ENCODE measurements at regions not wholly inside any gene's neighbourhood (a gene's known extent, or its start where the extent isn't known, plus 50 kb on each side); places are given as distances from the start of the nearest gene placed in this dataset.
"Not testable (repeated sequence)": the region's sequence is repeated elsewhere in the genome, so short reads cannot be mapped to it uniquely, and the experiment has no call there.

GRCh38 chr10:57897611-57898010, 370.1 kb downstream of the IPMK start:
- H3K9me3 ChIP-seq (ENCODE audit: control insufficient read depth in 1 of 2, low read length in 2 of 2), result peaks cover 0 to 2% of the 10 kb centered on the region in 2 donors
- no peaks in the 10 kb centered on the region for H3K36me3 ChIP-seq (ENCODE audit: control insufficient read depth in 1 of 2, insufficient read depth in 2 of 2, low read length in 2 of 2)

GRCh38 chr10:57894361-57894760, 373.3 kb downstream of the IPMK start:
- H3K27ac ChIP-seq (ENCODE audit: low read length), result no peak overlapping the region
- no peaks in the 10 kb centered on the region for H3K9me3 ChIP-seq (ENCODE audit: control insufficient read depth in 1 of 2, low read length in 2 of 2)
- H3K4me1 ChIP-seq (ENCODE audit: control insufficient read depth in 1 of 2, insufficient read depth in 2 of 2, low read length in 2 of 2), result no peaks in the 10 kb centered on the region
- H3K36me3 ChIP-seq (ENCODE audit: control insufficient read depth in 1 of 2, insufficient read depth in 2 of 2, low read length in 2 of 2), result no peaks in the 10 kb centered on the region
- no peak overlapping the region for H3K4me3 ChIP-seq (ENCODE audit: low read depth in 1 of 2, low read length in 2 of 2)
- H3K27me3 ChIP-seq (ENCODE audit: low read depth, low read length), result no peaks in the 10 kb centered on the region

More at GRCh38 chr10:57897611-57898010, 370.1 kb downstream of the IPMK start:
- no peaks in the 10 kb centered on the region for H3K4me1 ChIP-seq (ENCODE audit: control insufficient read depth in 1 of 2, insufficient read depth in 2 of 2, low read length in 2 of 2)
- H3K27me3 ChIP-seq (ENCODE audit: low read depth, low read length), result no peaks in the 10 kb centered on the region
- no peak overlapping the region for H3K27ac ChIP-seq (ENCODE audit: low read length)
- H3K4me3 ChIP-seq (ENCODE audit: low read depth in 1 of 2, low read length in 2 of 2), result no peak overlapping the region

GRCh38 chr10:57891201-57892006, 376.3 kb downstream of the IPMK start:
- no peaks in the 10 kb centered on the region for H3K36me3 ChIP-seq (ENCODE audit: control insufficient read depth in 1 of 2, insufficient read depth in 2 of 2, low read length in 2 of 2)
- H3K27me3 ChIP-seq (ENCODE audit: low read depth, low read length), result no peaks in the 10 kb centered on the region
- H3K9me3 ChIP-seq (ENCODE audit: control insufficient read depth in 1 of 2, low read length in 2 of 2), result no peaks in the 10 kb centered on the region
- H3K27ac ChIP-seq (ENCODE audit: low read length), result no peak overlapping the region
- H3K4me1 ChIP-seq (ENCODE audit: control insufficient read depth in 1 of 2, insufficient read depth in 2 of 2, low read length in 2 of 2), result no peaks in the 10 kb centered on the region
- no peak overlapping the region for H3K4me3 ChIP-seq (ENCODE audit: low read depth in 1 of 2, low read length in 2 of 2)

- no peak overlapping the region for H3K4me3 ChIP-seq (ENCODE audit: low read depth in 1 of 2, low read length in 2 of 2)
- no peaks in the 10 kb centered on the region for H3K27me3 ChIP-seq (ENCODE audit: low read depth, low read length)
- H3K36me3 ChIP-seq (ENCODE audit: control insufficient read depth in 1 of 2, insufficient read depth in 2 of 2, low read length in 2 of 2), result no peaks in the 10 kb centered on the region
- H3K4me1 ChIP-seq (ENCODE audit: control insufficient read depth in 1 of 2, insufficient read depth in 2 of 2, low read length in 2 of 2), result no peaks in the 10 kb centered on the region
- no peaks in the 10 kb centered on the region for H3K9me3 ChIP-seq (ENCODE audit: control insufficient read depth in 1 of 2, low read length in 2 of 2)
- H3K27ac ChIP-seq (ENCODE audit: low read length), result no peak overlapping the region
Observed at GRCh38 chr10:57890691-57891090, 377.0 kb downstream of the IPMK start.

GRCh38 chr10:57885618-57885968, 382.1 kb downstream of the IPMK start:
- H3K9me3 ChIP-seq (ENCODE audit: control insufficient read depth in 1 of 2, low read length in 2 of 2); H3K27ac ChIP-seq (ENCODE audit: low read length); H3K36me3 ChIP-seq (ENCODE audit: control insufficient read depth in 1 of 2, insufficient read depth in 2 of 2, low read length in 2 of 2); H3K4me1 ChIP-seq (ENCODE audit: control insufficient read depth in 1 of 2, insufficient read depth in 2 of 2, low read length in 2 of 2); H3K4me3 ChIP-seq (ENCODE audit: low read depth in 1 of 2, low read length in 2 of 2); H3K27me3 ChIP-seq (ENCODE audit: low read depth, low read length): not testable (repeated sequence)

- no peaks in the 10 kb centered on the region for H3K36me3 ChIP-seq (ENCODE audit: control insufficient read depth in 1 of 2, insufficient read depth in 2 of 2, low read length in 2 of 2)
- no peak overlapping the region for H3K27ac ChIP-seq (ENCODE audit: low read length)
- H3K4me1 ChIP-seq (ENCODE audit: control insufficient read depth in 1 of 2, insufficient read depth in 2 of 2, low read length in 2 of 2), result no peaks in the 10 kb centered on the region
- H3K9me3 ChIP-seq (ENCODE audit: control insufficient read depth in 1 of 2, low read length in 2 of 2), result no peaks in the 10 kb centered on the region
- no peak overlapping the region for H3K4me3 ChIP-seq (ENCODE audit: low read depth in 1 of 2, low read length in 2 of 2)
- no peaks in the 10 kb centered on the region for H3K27me3 ChIP-seq (ENCODE audit: low read depth, low read length)
Observed at GRCh38 chr10:57884965-57885617, 382.6 kb downstream of the IPMK start.

GRCh38 chr10:57884407-57884806, 383.3 kb downstream of the IPMK start:
- H3K4me1 ChIP-seq (ENCODE audit: control insufficient read depth in 1 of 2, insufficient read depth in 2 of 2, low read length in 2 of 2), result no peaks in the 10 kb centered on the region
- no peak overlapping the region for H3K4me3 ChIP-seq (ENCODE audit: low read depth in 1 of 2, low read length in 2 of 2)
- no peaks in the 10 kb centered on the region for H3K27me3 ChIP-seq (ENCODE audit: low read depth, low read length)
- H3K27ac ChIP-seq (ENCODE audit: low read length), result no peak overlapping the region
- H3K9me3 ChIP-seq (ENCODE audit: control insufficient read depth in 1 of 2, low read length in 2 of 2), result no peaks in the 10 kb centered on the region
- H3K36me3 ChIP-seq (ENCODE audit: control insufficient read depth in 1 of 2, insufficient read depth in 2 of 2, low read length in 2 of 2), result no peaks in the 10 kb centered on the region

- H3K27me3 ChIP-seq (ENCODE audit: low read depth, low read length), result no peaks in the 10 kb centered on the region
- no peak overlapping the region for H3K27ac ChIP-seq (ENCODE audit: low read length)
- no peak overlapping the region for H3K4me3 ChIP-seq (ENCODE audit: low read depth in 1 of 2, low read length in 2 of 2)
- no peaks in the 10 kb centered on the region for H3K4me1 ChIP-seq (ENCODE audit: control insufficient read depth in 1 of 2, insufficient read depth in 2 of 2, low read length in 2 of 2)
- no peaks in the 10 kb centered on the region for H3K36me3 ChIP-seq (ENCODE audit: control insufficient read depth in 1 of 2, insufficient read depth in 2 of 2, low read length in 2 of 2)
- H3K9me3 ChIP-seq (ENCODE audit: control insufficient read depth in 1 of 2, low read length in 2 of 2), result no peaks in the 10 kb centered on the region
Observed at GRCh38 chr10:57880446-57881227, 387.1 kb downstream of the IPMK start.

GRCh38 chr10:57874810-57875209, 392.9 kb downstream of the IPMK start:
- no peak overlapping the region for H3K27ac ChIP-seq (ENCODE audit: low read length)
- no peaks in the 10 kb centered on the region for H3K4me1 ChIP-seq (ENCODE audit: control insufficient read depth in 1 of 2, insufficient read depth in 2 of 2, low read length in 2 of 2)
- H3K36me3 ChIP-seq (ENCODE audit: control insufficient read depth in 1 of 2, insufficient read depth in 2 of 2, low read length in 2 of 2), result no peaks in the 10 kb centered on the region
- H3K9me3 ChIP-seq (ENCODE audit: control insufficient read depth in 1 of 2, low read length in 2 of 2), result no peaks in the 10 kb centered on the region
- no peaks in the 10 kb centered on the region for H3K27me3 ChIP-seq (ENCODE audit: low read depth, low read length)
- no peak overlapping the region for H3K4me3 ChIP-seq (ENCODE audit: low read depth in 1 of 2, low read length in 2 of 2)

- Histone ChIP-seq H3K36me3 (ENCODE audit: control insufficient read depth in 1 of 2, insufficient read depth in 2 of 2, low read length in 2 of 2) (no peaks in the 10 kb centered on the region), H3K27me3 (ENCODE audit: low read depth, low read length) (no peaks in the 10 kb centered on the region), H3K9me3 (ENCODE audit: control insufficient read depth in 1 of 2, low read length in 2 of 2) (no peaks in the 10 kb centered on the region), H3K4me1 (ENCODE audit: control insufficient read depth in 1 of 2, insufficient read depth in 2 of 2, low read length in 2 of 2) (no peaks in the 10 kb centered on the region), H3K27ac (ENCODE audit: low read length) (no peak overlapping the region), H3K4me3 (ENCODE audit: low read depth in 1 of 2, low read length in 2 of 2) (no peak overlapping the region)
Observed at GRCh38 chr10:57867241-57867640, 400.5 kb downstream of the IPMK start.
